Glutamatergic neuron (in vitro differentiated cells): ENCODE measurements at regions not wholly inside any gene's neighbourhood (a gene's known extent, or its start where the extent isn't known, plus 50 kb on each side); places are given as distances from the start of the nearest gene placed in this dataset.

Source experiments
- DNase-seq: peaks from one replicate; pipeline ENCODE4 v3.0.0; 2022
- H3K27ac Mint-ChIP-seq: one replicate; pipeline ENCODE4 v1.8.0; 2020; ENCODE audit warnings: mild to moderate bottlenecking, mixed read lengths, inconsistent platforms; ENCODE audit not compliant: unreplicated experiment
- H3K27me3 Mint-ChIP-seq: one replicate; pipeline ENCODE4 v1.8.0; 2020; ENCODE audit warnings: mild to moderate bottlenecking, moderate library complexity, mixed read lengths, inconsistent platforms; ENCODE audit not compliant: unreplicated experiment
- H3K36me3 Mint-ChIP-seq: one replicate; pipeline ENCODE4 v1.8.0; 2020; ENCODE audit warnings: mild to moderate bottlenecking, mixed read lengths, inconsistent platforms; ENCODE audit not compliant: unreplicated experiment
- H3K4me1 Mint-ChIP-seq: one replicate; pipeline ENCODE4 v1.8.0; 2020; ENCODE audit warnings: mild to moderate bottlenecking, low read depth, mixed read lengths, inconsistent platforms; ENCODE audit not compliant: unreplicated experiment
- H3K4me3 Mint-ChIP-seq: one replicate; pipeline ENCODE4 v1.8.0; 2020; ENCODE audit warnings: mild to moderate bottlenecking, mixed read lengths, inconsistent platforms; ENCODE audit not compliant: unreplicated experiment
- H3K9me3 Mint-ChIP-seq: one replicate; pipeline ENCODE4 v1.8.0; 2020; ENCODE audit warnings: mild to moderate bottlenecking, moderate library complexity, mixed read lengths, inconsistent platforms; ENCODE audit not compliant: unreplicated experiment
- TF ChIP-seq, protein P1 (sequence below): fragments of 200-600 bp; sonication (generic); IDR thresholded peaks from one replicate; pipeline ENCODE4 v1.5.0; 2021; ENCODE audit not compliant: partially characterized antibody, unreplicated experiment

GRCh38 chr13:97171136-97171535 lies 51.0 kb upstream of the MBNL2 start:
- H3K27me3 Mint-ChIP-seq, result no peaks in the 10 kb centered on the region

More at GRCh38 chr13:97171136-97171535, 51.0 kb upstream of the MBNL2 start:
- no peak overlapping the region for H3K4me3 Mint-ChIP-seq
- H3K36me3 Mint-ChIP-seq, result peaks cover 5% of the 10 kb centered on the region
- TF ChIP-seq, protein P1, sequence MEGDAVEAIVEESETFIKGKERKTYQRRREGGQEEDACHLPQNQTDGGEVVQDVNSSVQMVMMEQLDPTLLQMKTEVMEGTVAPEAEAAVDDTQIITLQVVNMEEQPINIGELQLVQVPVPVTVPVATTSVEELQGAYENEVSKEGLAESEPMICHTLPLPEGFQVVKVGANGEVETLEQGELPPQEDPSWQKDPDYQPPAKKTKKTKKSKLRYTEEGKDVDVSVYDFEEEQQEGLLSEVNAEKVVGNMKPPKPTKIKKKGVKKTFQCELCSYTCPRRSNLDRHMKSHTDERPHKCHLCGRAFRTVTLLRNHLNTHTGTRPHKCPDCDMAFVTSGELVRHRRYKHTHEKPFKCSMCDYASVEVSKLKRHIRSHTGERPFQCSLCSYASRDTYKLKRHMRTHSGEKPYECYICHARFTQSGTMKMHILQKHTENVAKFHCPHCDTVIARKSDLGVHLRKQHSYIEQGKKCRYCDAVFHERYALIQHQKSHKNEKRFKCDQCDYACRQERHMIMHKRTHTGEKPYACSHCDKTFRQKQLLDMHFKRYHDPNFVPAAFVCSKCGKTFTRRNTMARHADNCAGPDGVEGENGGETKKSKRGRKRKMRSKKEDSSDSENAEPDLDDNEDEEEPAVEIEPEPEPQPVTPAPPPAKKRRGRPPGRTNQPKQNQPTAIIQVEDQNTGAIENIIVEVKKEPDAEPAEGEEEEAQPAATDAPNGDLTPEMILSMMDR, result no peak
- H3K27ac Mint-ChIP-seq, result no peak overlapping the region
- H3K9me3 Mint-ChIP-seq, result peaks cover 2% of the 10 kb centered on the region
- H3K4me1 Mint-ChIP-seq, result no peaks in the 10 kb centered on the region
- DNase-seq, result no peak
